ENCODE measurements at regions not wholly inside any gene's neighbourhood (a gene's known extent, or its start where the extent isn't known, plus 50 kb on each side); places are given as distances from the start of the nearest gene placed in this dataset.

GRCh38 chr14:27025648-27026047 lies 427.8 kb upstream of the NOVA1 start:
- no peak for TF ChIP-seq CTCF (IDR thresholded peaks at IDR 0.05; ENCODE audit: borderline replicate concordance, insufficient read depth, low read depth, low read length)
- H3K4me3 ChIP-seq (ENCODE audit: low read depth, low read length): no peak overlapping the region

- H3K4me3 ChIP-seq (ENCODE audit: low read depth, low read length): no peak overlapping the region
- TF ChIP-seq CTCF (IDR thresholded peaks at IDR 0.05; ENCODE audit: borderline replicate concordance, insufficient read depth, low read depth, low read length): no peak
These were observed 428.3 kb upstream of the NOVA1 start for GRCh38 chr14:27026097-27026496.

DNA sequence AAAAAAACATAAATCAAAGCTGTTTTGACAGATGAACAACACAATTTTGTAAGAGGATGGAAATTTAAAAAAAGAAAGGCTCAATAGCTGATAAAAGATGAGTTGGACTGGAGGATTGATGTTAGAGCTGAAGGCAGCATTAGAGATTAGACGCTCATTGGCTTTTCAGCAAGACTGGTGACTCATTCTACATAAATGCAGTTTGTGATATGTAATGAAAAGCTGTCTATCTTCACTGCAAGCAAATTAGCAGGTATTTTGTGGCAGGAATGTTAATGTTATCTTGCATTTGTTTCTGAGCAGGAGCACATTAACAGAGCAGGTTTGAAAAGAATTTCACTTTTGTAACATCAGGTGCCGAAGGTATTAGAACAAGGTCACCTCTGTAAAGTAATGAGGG lies 442.7 kb upstream of the NOVA1 start:
- no peak for TF ChIP-seq CTCF (IDR thresholded peaks at IDR 0.05; ENCODE audit: borderline replicate concordance, insufficient read depth, low read depth, low read length)
- no peak overlapping the region for H3K4me3 ChIP-seq (ENCODE audit: low read depth, low read length)

- TF ChIP-seq CTCF (IDR thresholded peaks at IDR 0.05; ENCODE audit: borderline replicate concordance, insufficient read depth, low read depth, low read length): no peak
These were observed 451.9 kb upstream of the NOVA1 start for GRCh38 chr14:27049701-27050100.

GRCh38 chr14:27050208-27050607 lies 452.4 kb upstream of the NOVA1 start:
- H3K4me3 ChIP-seq (ENCODE audit: low read depth, low read length): no peak overlapping the region
- TF ChIP-seq CTCF (IDR thresholded peaks at IDR 0.05; ENCODE audit: borderline replicate concordance, insufficient read depth, low read depth, low read length): no peak

More at GRCh38 chr14:27049701-27050100, 451.9 kb upstream of the NOVA1 start:
- H3K4me3 ChIP-seq (ENCODE audit: low read depth, low read length): no peak overlapping the region

DNA sequence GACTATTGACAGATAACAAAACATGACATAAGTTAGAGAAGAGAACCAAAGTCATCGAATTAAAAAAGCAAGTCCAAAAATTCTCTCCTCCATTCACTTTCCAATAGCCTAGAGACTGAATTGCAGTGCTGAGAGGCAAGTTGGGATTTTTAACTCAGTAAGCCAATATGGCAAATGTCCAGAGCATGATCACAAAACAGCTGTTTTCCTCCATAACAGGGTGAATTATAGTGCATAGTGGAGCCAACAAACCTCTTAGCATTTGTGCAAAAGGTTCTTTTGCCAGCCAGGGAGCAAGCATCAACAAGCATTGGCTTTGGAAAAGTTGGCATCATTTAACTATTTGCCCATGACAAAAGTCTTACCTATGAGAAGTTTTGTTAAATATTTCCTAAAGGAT lies 458.8 kb upstream of the NOVA1 start:
- no peak for TF ChIP-seq CTCF (IDR thresholded peaks at IDR 0.05; ENCODE audit: borderline replicate concordance, insufficient read depth, low read depth, low read length)
- no peak overlapping the region for H3K4me3 ChIP-seq (ENCODE audit: low read depth, low read length)

DNA sequence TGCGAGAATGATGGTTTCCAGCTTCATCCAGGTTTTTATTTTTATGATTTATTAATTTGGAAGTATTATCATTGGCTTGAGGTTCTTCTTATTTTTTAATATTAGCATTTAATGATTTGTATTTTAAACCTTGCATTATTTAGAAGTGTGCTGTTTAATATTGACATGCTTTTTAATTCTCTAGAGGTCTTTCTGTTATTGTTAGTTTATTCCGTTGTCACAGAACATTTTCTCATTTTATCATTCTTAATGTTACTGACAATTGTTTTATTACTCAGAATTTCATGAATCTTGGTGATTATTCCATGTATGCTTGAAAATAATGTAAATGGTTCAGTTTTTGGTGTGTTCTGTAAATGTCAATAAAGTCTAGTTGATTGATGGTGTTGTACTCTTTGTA lies 463.5 kb upstream of the NOVA1 start:
- H3K4me3 ChIP-seq (ENCODE audit: low read depth, low read length): no peak overlapping the region
- no peak for TF ChIP-seq CTCF (IDR thresholded peaks at IDR 0.05; ENCODE audit: borderline replicate concordance, insufficient read depth, low read depth, low read length)

All from GM12875 (cell line).